ENCODE measurements at regions not wholly inside any gene's neighbourhood (a gene's known extent, or its start where the extent isn't known, plus 50 kb on each side); places are given as distances from the start of the nearest gene placed in this dataset.
"Not testable (repeated sequence)": the region's sequence is repeated elsewhere in the genome, so short reads cannot be mapped to it uniquely, and the experiment has no call there.

DNA sequence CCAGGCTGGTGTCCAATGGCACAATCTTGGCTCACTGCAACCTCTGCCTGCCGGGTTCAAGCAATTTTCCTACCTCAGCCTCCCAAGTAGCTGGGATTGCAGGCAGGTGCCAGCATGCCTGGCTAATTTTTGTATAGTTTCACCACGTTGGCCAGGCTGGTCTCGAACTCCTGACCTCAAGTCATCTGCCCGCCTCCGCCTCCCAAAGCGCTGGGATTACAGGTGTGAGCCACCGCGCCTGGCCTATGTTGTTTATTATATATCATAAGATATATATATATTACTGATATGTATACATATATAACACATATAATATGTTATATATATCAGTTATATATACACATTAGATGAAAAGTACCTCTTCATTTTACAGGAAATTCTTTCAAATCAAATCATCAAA is 914.7 kb downstream of the FOXD4L5 start:
- H3K4me1 ChIP-seq; H3K36me3 ChIP-seq; H3K27me3 ChIP-seq; H3K4me3 ChIP-seq; intact Hi-C loops (cut with DNase I); H3K27ac ChIP-seq; H3K9me3 ChIP-seq; DNase-seq: not testable (repeated sequence)
- WGBS, 2 donors: no CpG with 5 or more reads among the region's 8 CpGs

DNA sequence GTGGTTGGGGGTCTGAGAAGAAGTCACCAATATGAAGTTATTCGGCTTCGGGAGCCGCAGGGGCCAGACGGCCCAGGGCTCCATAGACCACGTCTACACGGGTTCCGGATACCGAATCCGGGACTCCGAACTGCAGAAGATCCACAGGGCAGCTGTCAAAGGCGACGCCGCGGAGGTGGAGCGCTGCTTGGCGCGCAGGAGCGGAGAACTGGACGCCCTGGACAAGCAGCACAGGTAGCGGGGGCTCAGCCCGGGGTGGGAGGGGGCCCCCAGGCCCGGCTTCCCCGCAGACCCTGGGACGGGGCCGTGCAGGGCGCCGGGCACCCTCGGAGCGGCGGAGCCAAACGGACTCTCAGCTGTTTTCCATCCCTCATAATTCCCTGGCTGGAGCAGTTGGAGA is 915.4 kb downstream of the FOXD4L5 start:
- H3K36me3 ChIP-seq; H3K4me1 ChIP-seq; intact Hi-C loops (cut with DNase I); H3K27ac ChIP-seq; H3K9me3 ChIP-seq; H3K27me3 ChIP-seq; DNase-seq: not testable (repeated sequence)
- peak overlapping the region in 3 of 4 donors; percentile 33 to 52 (median 42) for H3K4me3 ChIP-seq
- WGBS, 2 donors: no CpG with 5 or more reads among the region's 31 CpGs

DNA sequence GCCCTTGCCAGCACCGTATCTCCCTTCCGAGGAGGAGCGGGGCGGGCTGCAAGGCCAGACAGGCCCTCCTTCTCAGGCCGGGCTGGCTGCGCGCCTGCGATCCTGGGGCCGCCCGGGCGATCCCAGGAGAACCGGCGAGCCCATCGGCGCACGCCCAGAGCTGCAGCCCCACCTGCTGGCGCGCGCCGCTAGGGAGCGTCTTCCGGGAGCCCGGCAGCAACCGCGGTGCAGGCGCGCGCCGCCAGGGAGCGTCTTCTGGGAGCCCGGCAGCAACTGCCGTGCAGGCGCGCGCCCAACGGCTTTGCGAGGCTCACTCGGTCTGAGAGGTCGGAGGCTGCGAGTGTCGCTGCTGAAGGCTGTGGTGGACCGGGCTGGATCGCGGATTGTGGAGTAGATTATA is 915.9 kb downstream of the FOXD4L5 start:
- DNase-seq; H3K27ac ChIP-seq; intact Hi-C loops (cut with DNase I); H3K4me1 ChIP-seq; H3K9me3 ChIP-seq; H3K36me3 ChIP-seq; H3K27me3 ChIP-seq: not testable (repeated sequence)
- WGBS, 2 donors: no CpG with 5 or more reads among the region's 44 CpGs
- H3K4me3 ChIP-seq: peak overlapping the region in 2 of 4 donors; percentile 31 to 48
- TF ChIP-seq, protein P1, sequence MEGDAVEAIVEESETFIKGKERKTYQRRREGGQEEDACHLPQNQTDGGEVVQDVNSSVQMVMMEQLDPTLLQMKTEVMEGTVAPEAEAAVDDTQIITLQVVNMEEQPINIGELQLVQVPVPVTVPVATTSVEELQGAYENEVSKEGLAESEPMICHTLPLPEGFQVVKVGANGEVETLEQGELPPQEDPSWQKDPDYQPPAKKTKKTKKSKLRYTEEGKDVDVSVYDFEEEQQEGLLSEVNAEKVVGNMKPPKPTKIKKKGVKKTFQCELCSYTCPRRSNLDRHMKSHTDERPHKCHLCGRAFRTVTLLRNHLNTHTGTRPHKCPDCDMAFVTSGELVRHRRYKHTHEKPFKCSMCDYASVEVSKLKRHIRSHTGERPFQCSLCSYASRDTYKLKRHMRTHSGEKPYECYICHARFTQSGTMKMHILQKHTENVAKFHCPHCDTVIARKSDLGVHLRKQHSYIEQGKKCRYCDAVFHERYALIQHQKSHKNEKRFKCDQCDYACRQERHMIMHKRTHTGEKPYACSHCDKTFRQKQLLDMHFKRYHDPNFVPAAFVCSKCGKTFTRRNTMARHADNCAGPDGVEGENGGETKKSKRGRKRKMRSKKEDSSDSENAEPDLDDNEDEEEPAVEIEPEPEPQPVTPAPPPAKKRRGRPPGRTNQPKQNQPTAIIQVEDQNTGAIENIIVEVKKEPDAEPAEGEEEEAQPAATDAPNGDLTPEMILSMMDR (IDR thresholded peaks at IDR 0.05): peak in 4 of 6 experiments; percentile 21 to 55 (median 40)

DNA sequence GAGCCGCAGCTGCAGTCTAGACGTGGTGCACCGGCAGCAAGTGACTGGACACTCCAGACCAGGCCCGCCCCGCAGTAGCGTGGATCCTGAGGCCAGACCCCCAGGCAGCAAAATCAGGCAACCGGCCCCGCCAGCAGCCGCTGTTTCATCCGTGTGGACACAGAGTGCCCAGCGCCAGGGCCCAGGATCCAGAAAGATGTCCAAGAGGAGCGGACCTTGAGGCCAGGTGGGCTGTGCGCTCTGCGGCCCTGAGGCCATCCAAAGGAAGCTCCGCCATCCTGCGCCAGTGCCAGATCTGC is 916.4 kb downstream of the FOXD4L5 start:
- H3K36me3 ChIP-seq; H3K27me3 ChIP-seq; H3K9me3 ChIP-seq; H3K27ac ChIP-seq; H3K4me1 ChIP-seq; intact Hi-C loops (cut with DNase I); DNase-seq: not testable (repeated sequence)
- WGBS, 2 donors: no CpG with 5 or more reads among the region's 16 CpGs
- H3K4me3 ChIP-seq: peak overlapping the region in 3 of 4 donors; percentile 20 to 51 (median 39)

DNA sequence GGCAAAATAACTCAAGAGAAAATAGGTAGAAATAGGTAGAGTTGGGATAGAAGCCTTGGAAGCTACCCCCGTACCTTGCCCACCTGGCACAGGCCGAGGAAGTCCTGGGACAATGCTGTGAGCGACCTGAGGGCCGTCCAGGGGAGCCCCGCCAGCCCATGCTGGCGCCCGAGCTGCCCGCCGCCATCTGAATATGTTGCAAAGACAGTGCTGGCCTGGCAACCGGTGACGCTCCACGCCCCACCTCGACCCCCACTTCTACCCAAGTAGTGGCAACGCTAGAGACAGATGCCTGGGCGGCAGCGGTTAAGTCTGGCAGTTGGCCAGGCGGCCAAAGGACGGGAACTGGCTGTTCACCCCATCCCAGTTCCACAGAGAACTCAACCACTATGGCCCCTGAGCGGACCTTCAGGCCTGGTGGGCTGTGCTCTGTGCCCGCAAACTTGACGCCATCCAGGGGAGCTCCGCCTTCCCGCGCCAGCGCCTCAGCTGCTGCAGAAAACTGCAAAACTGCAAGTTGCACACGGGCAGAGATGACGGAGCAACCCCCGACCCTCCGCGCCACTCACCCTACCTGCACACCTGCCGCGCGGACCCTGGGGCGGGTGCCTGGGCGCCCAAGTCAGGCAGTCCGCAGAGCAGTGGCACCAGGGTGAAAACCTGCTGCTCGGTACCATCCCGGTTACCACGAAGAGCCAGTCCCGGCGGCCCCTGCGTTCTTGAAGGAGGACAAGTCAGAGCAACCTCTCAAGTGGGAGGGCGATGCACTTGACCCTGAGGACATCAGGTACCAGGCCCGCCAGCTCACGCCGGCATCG is 917.0 kb downstream of the FOXD4L5 start:
- no CpG with 5 or more reads among the region's 47 CpGs for WGBS, 2 donors
- intact Hi-C loops (cut with DNase I); H3K4me1 ChIP-seq; H3K27me3 ChIP-seq; H3K9me3 ChIP-seq; H3K27ac ChIP-seq; H3K36me3 ChIP-seq; DNase-seq: not testable (repeated sequence)
- peak overlapping the region in 3 of 4 donors; percentile 20 to 51 (median 39) for H3K4me3 ChIP-seq
